ENCODE measurements at regions not wholly inside any gene's neighbourhood (a gene's known extent, or its start where the extent isn't known, plus 50 kb on each side); places are given as distances from the start of the nearest gene placed in this dataset.

GRCh38 chr2:146777181-146777580 is 1067.6 kb upstream of the ACVR2A start:
- H3K27me3 ChIP-seq (replicated peaks in 1 of 4; ENCODE audit: control extremely low read depth in 1 of 4, control insufficient read depth in 3 of 4, insufficient read depth in 4 of 4, low read length in 3 of 4) = no peaks in the 10 kb centered on the region
- DNase-seq = no peak
- Mint-ChIP-seq H3K27ac (no peak overlapping the region), H3K27me3 (no peaks in the 10 kb centered on the region), H3K4me3 (no peak overlapping the region), H3K9me3 (ENCODE audit: insufficient read depth) (no peaks in the 10 kb centered on the region), H3K4me1 (no peaks in the 10 kb centered on the region)
- intact Hi-C loops (cut with micrococcal nuclease) = no loop called here
- POLR2A ChIA-PET = no interaction called here
- H3K27ac ChIP-seq (ENCODE audit: low read length in 2 of 2) = no peak overlapping the region
- no peaks in the 10 kb centered on the region for H3K79me2 ChIP-seq (ENCODE audit: control insufficient read depth, insufficient read depth, low read length)
- H3K9ac ChIP-seq (ENCODE audit: low read length) = no peak overlapping the region
- H3K9me3 ChIP-seq (ENCODE audit: control extremely low read depth in 1 of 3, control insufficient read depth in 2 of 3, insufficient read depth in 1 of 3, low read length in 2 of 3) = peaks cover 0 to 2% (median 0%) of the 10 kb centered on the region in 3 donors
- H3K36me3 ChIP-seq (replicated peaks in 1 of 2; ENCODE audit: control extremely low read depth in 1 of 2, control insufficient read depth in 1 of 2, extremely low read depth in 1 of 2, insufficient read depth in 2 of 2, low read length in 1 of 2) = no peaks in the 10 kb centered on the region
- TF ChIP-seq CTCF (IDR thresholded peaks at IDR 0.05) = no peak
- TF ChIP-seq EZH2 (IDR thresholded peaks at IDR 0.05; ENCODE audit: borderline replicate concordance, insufficient read depth, low read depth, low read length, poor library complexity, severe bottlenecking) = no peak
- no peak for ATAC-seq (ENCODE audit: low read depth)
- H3K4me2 ChIP-seq (replicated peaks; ENCODE audit: low read depth, low read length, poor library complexity, severe bottlenecking) = no peak overlapping the region
- WGBS (ENCODE audit: insufficient coverage) = no CpG with 5 or more reads among the region's 2 CpGs
- H3K4me3 ChIP-seq (ENCODE audit: control extremely low read depth in 1 of 5, extremely low read depth in 1 of 5, insufficient read depth in 1 of 5, low read depth in 2 of 5, low read length in 4 of 5) = no peak overlapping the region
- no peaks in the 10 kb centered on the region for H4K20me1 ChIP-seq (ENCODE audit: control insufficient read depth, insufficient read depth, low read length, poor library complexity, severe bottlenecking)
- CTCF ChIA-PET = no interaction called here
- no peaks in the 10 kb centered on the region for H3K4me1 ChIP-seq (ENCODE audit: control insufficient read depth in 2 of 2, insufficient read depth in 2 of 2, low read length in 2 of 2)
- H2AFZ ChIP-seq (ENCODE audit: insufficient read depth, low read depth, low read length, poor library complexity, severe bottlenecking) = no peak overlapping the region

- H3K27me3 ChIP-seq (replicated peaks in 1 of 4; ENCODE audit: control extremely low read depth in 1 of 4, control insufficient read depth in 3 of 4, insufficient read depth in 4 of 4, low read length in 3 of 4) = no peaks in the 10 kb centered on the region
- 80% methylated on average over 1 of the region's 4 CpGs for WGBS (ENCODE audit: insufficient coverage)
- no peak overlapping the region for H3K4me3 ChIP-seq (ENCODE audit: control extremely low read depth in 1 of 5, extremely low read depth in 1 of 5, insufficient read depth in 1 of 5, low read depth in 2 of 5, low read length in 4 of 5)
- Mint-ChIP-seq H3K4me1 (no peaks in the 10 kb centered on the region), H3K4me3 (no peak overlapping the region), H3K9me3 (ENCODE audit: insufficient read depth) (no peaks in the 10 kb centered on the region), H3K27ac (no peak overlapping the region), H3K27me3 (no peaks in the 10 kb centered on the region)
- intact Hi-C loops (cut with micrococcal nuclease) = no loop called here
- TF ChIP-seq EZH2 (IDR thresholded peaks at IDR 0.05; ENCODE audit: borderline replicate concordance, insufficient read depth, low read depth, low read length, poor library complexity, severe bottlenecking) (no peak), CTCF (IDR thresholded peaks at IDR 0.05) (no peak)
- H3K79me2 ChIP-seq (ENCODE audit: control insufficient read depth, insufficient read depth, low read length) = no peaks in the 10 kb centered on the region
- H4K20me1 ChIP-seq (ENCODE audit: control insufficient read depth, insufficient read depth, low read length, poor library complexity, severe bottlenecking) = no peaks in the 10 kb centered on the region
- ChIA-PET CTCF (no interaction called here), POLR2A (no interaction called here)
- no peak overlapping the region for H2AFZ ChIP-seq (ENCODE audit: insufficient read depth, low read depth, low read length, poor library complexity, severe bottlenecking)
- ATAC-seq (ENCODE audit: low read depth) (no peak), DNase-seq (no peak)
- peaks cover 0 to 2% (median 0%) of the 10 kb centered on the region in 3 donors for H3K9me3 ChIP-seq (ENCODE audit: control extremely low read depth in 1 of 3, control insufficient read depth in 2 of 3, insufficient read depth in 1 of 3, low read length in 2 of 3)
- H3K36me3 ChIP-seq (replicated peaks in 1 of 2; ENCODE audit: control extremely low read depth in 1 of 2, control insufficient read depth in 1 of 2, extremely low read depth in 1 of 2, insufficient read depth in 2 of 2, low read length in 1 of 2) = no peaks in the 10 kb centered on the region
- no peak overlapping the region for H3K9ac ChIP-seq (ENCODE audit: low read length)
- no peaks in the 10 kb centered on the region for H3K4me1 ChIP-seq (ENCODE audit: control insufficient read depth in 2 of 2, insufficient read depth in 2 of 2, low read length in 2 of 2)
- no peak overlapping the region for H3K27ac ChIP-seq (ENCODE audit: low read length in 2 of 2)
- no peak overlapping the region for H3K4me2 ChIP-seq (replicated peaks; ENCODE audit: low read depth, low read length, poor library complexity, severe bottlenecking)
Observed at GRCh38 chr2:146776596-146776995, 1068.2 kb upstream of the ACVR2A start.
